ENCODE measurements at regions not wholly inside any gene's neighbourhood (a gene's known extent, or its start where the extent isn't known, plus 50 kb on each side); places are given as distances from the start of the nearest gene placed in this dataset.
"Not testable (repeated sequence)": the region's sequence is repeated elsewhere in the genome, so short reads cannot be mapped to it uniquely, and the experiment has no call there.

- H3K36me3 Mint-ChIP-seq = no peaks in the 10 kb centered on the region
- H3K4me1 Mint-ChIP-seq (ENCODE audit: low read depth) = no peaks in the 10 kb centered on the region
- H3K27me3 Mint-ChIP-seq = no peaks in the 10 kb centered on the region
- no peak overlapping the region for H3K27ac Mint-ChIP-seq
- H3K9me3 Mint-ChIP-seq (ENCODE audit: low read depth) = no peaks in the 10 kb centered on the region
- no peak overlapping the region for H3K4me3 Mint-ChIP-seq
These were observed 55.0 kb upstream of the CXXC4 start for GRCh38 chr4:104549736-104550135.

GRCh38 chr4:104559502-104559901 lies 64.8 kb upstream of the CXXC4 start:
- no peaks in the 10 kb centered on the region for H3K9me3 Mint-ChIP-seq (ENCODE audit: low read depth)
- H3K4me3 Mint-ChIP-seq = no peak overlapping the region
- H3K27ac Mint-ChIP-seq = no peak overlapping the region
- no peaks in the 10 kb centered on the region for H3K36me3 Mint-ChIP-seq
- no peaks in the 10 kb centered on the region for H3K27me3 Mint-ChIP-seq
- H3K4me1 Mint-ChIP-seq (ENCODE audit: low read depth) = no peaks in the 10 kb centered on the region

GRCh38 chr4:104571341-104571740 lies 76.6 kb upstream of the CXXC4 start:
- H3K4me1 Mint-ChIP-seq (ENCODE audit: low read depth) = no peaks in the 10 kb centered on the region
- peaks cover 2% of the 10 kb centered on the region for H3K27me3 Mint-ChIP-seq
- H3K4me3 Mint-ChIP-seq = no peak overlapping the region
- no peaks in the 10 kb centered on the region for H3K36me3 Mint-ChIP-seq
- no peaks in the 10 kb centered on the region for H3K9me3 Mint-ChIP-seq (ENCODE audit: low read depth)
- no peak overlapping the region for H3K27ac Mint-ChIP-seq

GRCh38 chr4:104574371-104574770 lies 79.7 kb upstream of the CXXC4 start:
- H3K36me3 Mint-ChIP-seq = no peaks in the 10 kb centered on the region
- H3K4me3 Mint-ChIP-seq = no peak overlapping the region
- no peaks in the 10 kb centered on the region for H3K4me1 Mint-ChIP-seq (ENCODE audit: low read depth)
- no peak overlapping the region for H3K27ac Mint-ChIP-seq
- peaks cover 2% of the 10 kb centered on the region for H3K27me3 Mint-ChIP-seq
- no peaks in the 10 kb centered on the region for H3K9me3 Mint-ChIP-seq (ENCODE audit: low read depth)

GRCh38 chr4:104575278-104575677 lies 80.6 kb upstream of the CXXC4 start:
- peaks cover 2% of the 10 kb centered on the region for H3K27me3 Mint-ChIP-seq
- no peak overlapping the region for H3K4me3 Mint-ChIP-seq
- H3K27ac Mint-ChIP-seq = no peak overlapping the region
- no peaks in the 10 kb centered on the region for H3K9me3 Mint-ChIP-seq (ENCODE audit: low read depth)
- H3K36me3 Mint-ChIP-seq = no peaks in the 10 kb centered on the region
- no peaks in the 10 kb centered on the region for H3K4me1 Mint-ChIP-seq (ENCODE audit: low read depth)

GRCh38 chr4:104577405-104577804 lies 82.7 kb upstream of the CXXC4 start:
- Mint-ChIP-seq H3K27me3 (peaks cover 2% of the 10 kb centered on the region), H3K4me3 (no peak overlapping the region), H3K27ac (no peak overlapping the region), H3K36me3 (no peaks in the 10 kb centered on the region), H3K4me1 (ENCODE audit: low read depth) (no peaks in the 10 kb centered on the region), H3K9me3 (ENCODE audit: low read depth) (no peaks in the 10 kb centered on the region)

- not testable (repeated sequence) for H3K36me3 Mint-ChIP-seq; H3K27me3 Mint-ChIP-seq; H3K4me3 Mint-ChIP-seq; H3K27ac Mint-ChIP-seq; H3K4me1 Mint-ChIP-seq (ENCODE audit: low read depth); H3K9me3 Mint-ChIP-seq (ENCODE audit: low read depth)
These were observed 86.8 kb upstream of the CXXC4 start for GRCh38 chr4:104581476-104581875.

GRCh38 chr4:104582056-104582455 lies 87.4 kb upstream of the CXXC4 start:
- H3K27ac Mint-ChIP-seq; H3K4me1 Mint-ChIP-seq (ENCODE audit: low read depth); H3K4me3 Mint-ChIP-seq; H3K36me3 Mint-ChIP-seq; H3K9me3 Mint-ChIP-seq (ENCODE audit: low read depth); H3K27me3 Mint-ChIP-seq: not testable (repeated sequence)

GRCh38 chr4:104589264-104589868 lies 94.7 kb upstream of the CXXC4 start:
- no peaks in the 10 kb centered on the region for H3K4me1 Mint-ChIP-seq (ENCODE audit: low read depth)
- H3K9me3 Mint-ChIP-seq (ENCODE audit: low read depth) = no peaks in the 10 kb centered on the region
- no peak overlapping the region for H3K27ac Mint-ChIP-seq
- H3K36me3 Mint-ChIP-seq = no peaks in the 10 kb centered on the region
- H3K27me3 Mint-ChIP-seq = peaks cover 1% of the 10 kb centered on the region
- H3K4me3 Mint-ChIP-seq = no peak overlapping the region

GRCh38 chr4:104591510-104591911 lies 96.8 kb upstream of the CXXC4 start:
- no peak overlapping the region for H3K4me3 Mint-ChIP-seq
- no peaks in the 10 kb centered on the region for H3K9me3 Mint-ChIP-seq (ENCODE audit: low read depth)
- H3K36me3 Mint-ChIP-seq = no peaks in the 10 kb centered on the region
- no peaks in the 10 kb centered on the region for H3K4me1 Mint-ChIP-seq (ENCODE audit: low read depth)
- H3K27ac Mint-ChIP-seq = no peak overlapping the region
- H3K27me3 Mint-ChIP-seq = peaks cover 1% of the 10 kb centered on the region

- Mint-ChIP-seq H3K27me3 (peaks cover 1% of the 10 kb centered on the region), H3K27ac (no peak overlapping the region), H3K9me3 (ENCODE audit: low read depth) (no peaks in the 10 kb centered on the region), H3K4me3 (no peak overlapping the region), H3K36me3 (no peaks in the 10 kb centered on the region), H3K4me1 (ENCODE audit: low read depth) (no peaks in the 10 kb centered on the region)
These were observed 97.5 kb upstream of the CXXC4 start for GRCh38 chr4:104592183-104592582.

- no peaks in the 10 kb centered on the region for H3K4me1 Mint-ChIP-seq (ENCODE audit: low read depth)
- no peak overlapping the region for H3K4me3 Mint-ChIP-seq
- H3K9me3 Mint-ChIP-seq (ENCODE audit: low read depth) = no peaks in the 10 kb centered on the region
- H3K27me3 Mint-ChIP-seq = peaks cover 1% of the 10 kb centered on the region
- H3K27ac Mint-ChIP-seq = no peak overlapping the region
- no peaks in the 10 kb centered on the region for H3K36me3 Mint-ChIP-seq
These were observed 98.3 kb upstream of the CXXC4 start for GRCh38 chr4:104593019-104593418.

- H3K4me3 Mint-ChIP-seq = no peak overlapping the region
- H3K27me3 Mint-ChIP-seq = peaks cover 1% of the 10 kb centered on the region
- no peaks in the 10 kb centered on the region for H3K9me3 Mint-ChIP-seq (ENCODE audit: low read depth)
- H3K4me1 Mint-ChIP-seq (ENCODE audit: low read depth) = no peaks in the 10 kb centered on the region
- no peaks in the 10 kb centered on the region for H3K36me3 Mint-ChIP-seq
- no peak overlapping the region for H3K27ac Mint-ChIP-seq
These were observed 101.5 kb upstream of the CXXC4 start for GRCh38 chr4:104596189-104596588.

- Mint-ChIP-seq H3K27me3 (no peaks in the 10 kb centered on the region), H3K4me1 (ENCODE audit: low read depth) (no peaks in the 10 kb centered on the region), H3K27ac (no peak overlapping the region), H3K4me3 (no peak overlapping the region), H3K36me3 (no peaks in the 10 kb centered on the region), H3K9me3 (ENCODE audit: low read depth) (no peaks in the 10 kb centered on the region)
These were observed 120.8 kb upstream of the CXXC4 start for GRCh38 chr4:104615496-104615895.

GRCh38 chr4:104615926-104616325 lies 121.2 kb upstream of the CXXC4 start:
- no peak overlapping the region for H3K4me3 Mint-ChIP-seq
- H3K9me3 Mint-ChIP-seq (ENCODE audit: low read depth) = no peaks in the 10 kb centered on the region
- no peak overlapping the region for H3K27ac Mint-ChIP-seq
- no peaks in the 10 kb centered on the region for H3K4me1 Mint-ChIP-seq (ENCODE audit: low read depth)
- no peaks in the 10 kb centered on the region for H3K27me3 Mint-ChIP-seq
- H3K36me3 Mint-ChIP-seq = no peaks in the 10 kb centered on the region

GRCh38 chr4:104616401-104616820 lies 121.7 kb upstream of the CXXC4 start:
- Mint-ChIP-seq H3K27me3 (no peaks in the 10 kb centered on the region), H3K27ac (no peak overlapping the region), H3K9me3 (ENCODE audit: low read depth) (no peaks in the 10 kb centered on the region), H3K4me3 (no peak overlapping the region), H3K4me1 (ENCODE audit: low read depth) (no peaks in the 10 kb centered on the region), H3K36me3 (no peaks in the 10 kb centered on the region)

All from activated naive CD8-positive, alpha-beta T cell (primary cell).